Caco-2 (cell line): ENCODE measurements at regions not wholly inside any gene's neighbourhood (a gene's known extent, or its start where the extent isn't known, plus 50 kb on each side); places are given as distances from the start of the nearest gene placed in this dataset.

Experiments used
- BruUV-seq: library from RNA; stranded (reverse); fragments of 400-500 nt; replicated peaks from 2 replicates; lab custom pipeline; 2021; lab: Mats Ljungman, UMichigan
- CTCF ChIA-PET: fragments of 300-600 bp; sonication (Branson Sonifier 250); formaldehyde crosslinking; loops from one replicate; lab custom pipeline; 2022; ENCODE audit warnings: antibody characterized with exemption; lab: Charles Lee
- POLR2A ChIA-PET: fragments of 300-600 bp; sonication (Branson Sonifier 250); formaldehyde crosslinking; loops from one replicate; lab custom pipeline; 2022; ENCODE audit warnings: antibody characterized with exemption; lab: Charles Lee
- DNase-seq, 2 experiments: peaks; one replicate each; pipeline versions ENCODE4 v3.0.0 to v3.0.0-alpha.2; 2020 to 2022
- H3K27me3 ChIP-seq: replicated peaks from 2 replicates; pipeline ENCODE4 v1.6.0; 2011; ENCODE audit warnings: low read length; ENCODE audit not compliant: control insufficient read depth, insufficient read depth
- H3K36me3 ChIP-seq: 2 replicates; pipeline ENCODE4 v1.5.1; 2011; ENCODE audit warnings: low read length; ENCODE audit not compliant: control insufficient read depth, insufficient read depth
- H3K4me1 ChIP-seq: fragments of 250-450 bp; sonication (Bioruptor Pico); 2 replicates; pipeline ENCODE4 v1.5.1; 2020; ENCODE audit warnings: mild to moderate bottlenecking
- H3K4me3 ChIP-seq: 2 replicates; pipeline ENCODE4 v1.5.1; 2011; ENCODE audit warnings: low read depth, mild to moderate bottlenecking, control low read depth, low read length
- H3K9me3 ChIP-seq: fragments of 250-450 bp; sonication (Bioruptor Pico); 2 replicates; pipeline ENCODE4 v1.5.1; 2020; ENCODE audit warnings: mild to moderate bottlenecking, moderate library complexity
- H3K27ac Mint-ChIP-seq: one replicate; pipeline ENCODE4 v1.8.0; 2022; ENCODE audit warnings: mixed read lengths; ENCODE audit not compliant: unreplicated experiment
- H3K27me3 Mint-ChIP-seq: one replicate; pipeline ENCODE4 v1.8.0; 2022; ENCODE audit warnings: mixed read lengths; ENCODE audit not compliant: insufficient read depth, unreplicated experiment
- H3K36me3 Mint-ChIP-seq: one replicate; pipeline ENCODE4 v1.8.0; 2022; ENCODE audit warnings: mild to moderate bottlenecking, mixed read lengths; ENCODE audit not compliant: insufficient read depth, unreplicated experiment
- H3K4me1 Mint-ChIP-seq: one replicate; pipeline ENCODE4 v1.8.0; 2022; ENCODE audit warnings: low read depth, mixed read lengths; ENCODE audit not compliant: unreplicated experiment
- H3K4me3 Mint-ChIP-seq: one replicate; pipeline ENCODE4 v1.8.0; 2022; ENCODE audit warnings: mild to moderate bottlenecking, moderate library complexity, mixed read lengths; ENCODE audit not compliant: unreplicated experiment
- H3K9me3 Mint-ChIP-seq: one replicate; pipeline ENCODE4 v1.8.0; 2022; ENCODE audit warnings: mixed read lengths; ENCODE audit not compliant: unreplicated experiment
- intact Hi-C: fragments of 100-400 bp; cut with micrococcal nuclease; formaldehyde crosslinking; loops from one replicate; pipeline ENCODE4 v1.10.0; 2022; ENCODE audit not compliant: unreplicated experiment
- TF ChIP-seq, protein P1 (sequence below), 2 experiments: fragments of 200-600 bp in 1 of 2; IDR thresholded peaks; 1 replicate in 1 of 2; 2 replicates in 1 of 2; pipeline versions ENCODE4 v1.5.1 to v1.8.0; 2011 to 2022; ENCODE audit warnings: antibody characterized with exemption in 1 of 2, control low read depth in 1 of 2, inconsistent platforms in 1 of 2, low read depth in 1 of 2, low read length in 1 of 2, mild to moderate bottlenecking in 1 of 2, moderate library complexity in 1 of 2; ENCODE audit not compliant: insufficient read depth in 1 of 2, severe bottlenecking in 1 of 2, unreplicated experiment in 1 of 2

DNA sequence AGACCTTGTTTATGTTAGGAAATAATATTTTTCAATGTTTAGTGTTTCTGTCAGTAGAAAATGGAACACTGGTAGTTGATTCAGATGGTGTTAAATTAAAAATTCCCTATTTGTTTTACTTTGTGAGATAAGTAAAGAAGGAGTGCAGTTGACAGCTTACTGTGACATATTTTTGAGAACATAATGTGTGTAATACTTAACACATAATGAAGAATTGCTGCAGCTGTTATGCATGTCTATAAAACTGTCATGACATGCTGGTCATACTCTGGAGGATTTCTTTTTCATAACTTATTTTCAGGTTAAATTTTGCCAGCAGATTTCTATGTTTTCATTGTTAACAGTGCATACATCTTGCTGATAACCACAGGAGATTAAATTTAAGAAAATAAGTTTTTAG, 296.1 kb downstream of the CTH start:
- TF ChIP-seq, protein P1, sequence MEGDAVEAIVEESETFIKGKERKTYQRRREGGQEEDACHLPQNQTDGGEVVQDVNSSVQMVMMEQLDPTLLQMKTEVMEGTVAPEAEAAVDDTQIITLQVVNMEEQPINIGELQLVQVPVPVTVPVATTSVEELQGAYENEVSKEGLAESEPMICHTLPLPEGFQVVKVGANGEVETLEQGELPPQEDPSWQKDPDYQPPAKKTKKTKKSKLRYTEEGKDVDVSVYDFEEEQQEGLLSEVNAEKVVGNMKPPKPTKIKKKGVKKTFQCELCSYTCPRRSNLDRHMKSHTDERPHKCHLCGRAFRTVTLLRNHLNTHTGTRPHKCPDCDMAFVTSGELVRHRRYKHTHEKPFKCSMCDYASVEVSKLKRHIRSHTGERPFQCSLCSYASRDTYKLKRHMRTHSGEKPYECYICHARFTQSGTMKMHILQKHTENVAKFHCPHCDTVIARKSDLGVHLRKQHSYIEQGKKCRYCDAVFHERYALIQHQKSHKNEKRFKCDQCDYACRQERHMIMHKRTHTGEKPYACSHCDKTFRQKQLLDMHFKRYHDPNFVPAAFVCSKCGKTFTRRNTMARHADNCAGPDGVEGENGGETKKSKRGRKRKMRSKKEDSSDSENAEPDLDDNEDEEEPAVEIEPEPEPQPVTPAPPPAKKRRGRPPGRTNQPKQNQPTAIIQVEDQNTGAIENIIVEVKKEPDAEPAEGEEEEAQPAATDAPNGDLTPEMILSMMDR (IDR thresholded peaks at IDR 0.05; ENCODE audit: insufficient read depth in 1 of 2, low read depth in 1 of 2, low read length in 1 of 2, severe bottlenecking in 1 of 2, unreplicated experiment in 1 of 2), result no peak
- Mint-ChIP-seq H3K36me3 (no peaks in the 10 kb centered on the region), H3K9me3 (no peaks in the 10 kb centered on the region), H3K27me3 (no peaks in the 10 kb centered on the region), H3K4me3 (no peak overlapping the region), H3K4me1 (no peaks in the 10 kb centered on the region), H3K27ac (no peak overlapping the region)
- Histone ChIP-seq H3K36me3 (no peaks in the 10 kb centered on the region), H3K9me3 (no peaks in the 10 kb centered on the region), H3K27me3 (no peaks in the 10 kb centered on the region), H3K4me3 (no peak overlapping the region), H3K4me1 (no peaks in the 10 kb centered on the region)
- CTCF ChIA-PET, result no interaction called here
- POLR2A ChIA-PET, result no interaction called here
- intact Hi-C loops, result no loop called here
- DNase-seq, result no peak
- no TSS peak for BruUV-seq

DNA sequence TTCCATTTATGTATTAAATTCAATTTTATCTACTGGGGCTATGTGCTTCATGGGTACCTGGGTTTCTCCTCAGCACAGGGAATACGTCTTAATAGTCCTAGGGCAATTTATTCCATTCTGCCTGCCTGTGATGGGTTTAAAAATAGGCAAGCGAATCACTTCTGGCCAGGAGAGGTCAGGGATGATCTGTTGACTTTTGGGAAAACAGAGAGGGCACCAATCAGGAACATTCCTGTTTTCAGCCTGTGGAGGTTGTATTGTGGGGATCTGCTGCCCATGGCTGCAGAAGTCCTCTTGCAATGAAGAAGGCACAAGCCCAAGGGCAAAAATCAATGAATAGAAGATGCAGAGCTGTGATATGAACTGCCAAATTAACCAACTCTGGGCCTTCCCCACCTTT, 303.1 kb downstream of the CTH start:
- no peak overlapping the region for H3K4me3 ChIP-seq
- Mint-ChIP-seq H3K27ac (no peak overlapping the region), H3K4me1 (no peaks in the 10 kb centered on the region)

DNA sequence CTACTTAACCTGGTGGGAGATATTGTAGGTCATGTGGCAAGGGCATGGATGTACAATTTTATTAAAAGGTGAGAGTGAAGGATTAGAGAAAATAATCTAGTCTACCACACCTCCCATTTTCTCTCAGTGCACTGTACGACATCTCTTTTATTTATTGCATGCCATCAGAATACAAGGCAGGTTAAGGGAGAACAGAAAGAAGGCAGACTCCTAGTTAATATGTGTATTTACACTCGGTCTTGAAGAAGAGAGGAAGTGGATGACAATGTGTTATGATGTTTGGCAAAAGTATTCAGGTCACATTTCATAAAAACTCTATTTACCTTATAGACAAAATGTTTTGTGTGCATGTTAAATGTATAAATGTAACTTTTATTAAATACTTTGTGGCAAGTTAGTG, 306.1 kb downstream of the CTH start:
- H3K4me1 Mint-ChIP-seq, result no peaks in the 10 kb centered on the region
- no peak overlapping the region for H3K4me3 ChIP-seq
- POLR2A ChIA-PET, result no interaction called here
- H3K27ac Mint-ChIP-seq, result no peak overlapping the region
- CTCF ChIA-PET, result no interaction called here
- intact Hi-C loops, result no loop called here
- H3K27me3 ChIP-seq, result no peaks in the 10 kb centered on the region
- H3K9me3 ChIP-seq, result no peaks in the 10 kb centered on the region
- H3K36me3 Mint-ChIP-seq, result no peaks in the 10 kb centered on the region
- H3K4me3 Mint-ChIP-seq, result no peak overlapping the region
- TF ChIP-seq, protein P1 (IDR thresholded peaks at IDR 0.05; ENCODE audit: insufficient read depth in 1 of 2, low read depth in 1 of 2, low read length in 1 of 2, severe bottlenecking in 1 of 2, unreplicated experiment in 1 of 2), result no peak
- no peaks in the 10 kb centered on the region for H3K27me3 Mint-ChIP-seq
- H3K4me1 ChIP-seq, result no peaks in the 10 kb centered on the region
- no peaks in the 10 kb centered on the region for H3K36me3 ChIP-seq
- no peak for DNase-seq
- BruUV-seq, result no TSS peak
- H3K9me3 Mint-ChIP-seq, result no peaks in the 10 kb centered on the region

More for the DNA sequence above, 303.1 kb downstream of the CTH start:
- H3K9me3 Mint-ChIP-seq, result no peaks in the 10 kb centered on the region
- ChIA-PET CTCF (no interaction called here), POLR2A (no interaction called here)
- no peak for DNase-seq
- TF ChIP-seq, protein P1 (IDR thresholded peaks at IDR 0.05; ENCODE audit: insufficient read depth in 1 of 2, low read depth in 1 of 2, low read length in 1 of 2, severe bottlenecking in 1 of 2, unreplicated experiment in 1 of 2), result no peak
- no peaks in the 10 kb centered on the region for H3K36me3 ChIP-seq
- H3K4me3 Mint-ChIP-seq, result no peak overlapping the region
- intact Hi-C loops, result no loop called here
- H3K4me1 ChIP-seq, result no peaks in the 10 kb centered on the region
- H3K27me3 Mint-ChIP-seq, result no peaks in the 10 kb centered on the region
- no peaks in the 10 kb centered on the region for H3K36me3 Mint-ChIP-seq
- no peaks in the 10 kb centered on the region for H3K9me3 ChIP-seq
- BruUV-seq, result no TSS peak
- no peaks in the 10 kb centered on the region for H3K27me3 ChIP-seq
